HepG2 (cell line): ENCODE measurements at regions not wholly inside any gene's neighbourhood (a gene's known extent, or its start where the extent isn't known, plus 50 kb on each side); places are given as distances from the start of the nearest gene placed in this dataset.

Source experiments
- AGO1 ChIP-seq: fragments of 200-400 bp; formaldehyde crosslinking; IDR thresholded peaks from 2 replicates; pipeline ENCODE4 v1.6.1; 2017; ENCODE audit warnings: mild to moderate bottlenecking, low read depth, low read length, moderate library complexity; ENCODE audit not compliant: poor library complexity, severe bottlenecking
- ARHGAP35 ChIP-seq: sonication (generic); formaldehyde crosslinking; IDR thresholded peaks from 2 replicates; pipeline ENCODE4 v1.9.0; 2022; ENCODE audit warnings: mild to moderate bottlenecking, inconsistent platforms, moderate library complexity, missing genetic modification reagents, borderline replicate concordance
- CTCF ChIP-seq: sonication (generic); formaldehyde crosslinking; IDR thresholded peaks from 2 replicates; pipeline ENCODE4 v1.5.0; 2020; ENCODE audit warnings: mild to moderate bottlenecking, missing genetic modification reagents, moderate library complexity
- FOXA3 ChIP-seq: IDR thresholded peaks from 2 replicates; pipeline ENCODE4 v1.6.1; 2016; ENCODE audit warnings: missing genetic modification reagents, missing compliant biosample characterization
- GATAD2A ChIP-seq: IDR thresholded peaks from 2 replicates; pipeline ENCODE4 v1.6.1; 2016
- HDAC1 ChIP-seq: sonication (generic); formaldehyde crosslinking; IDR thresholded peaks from 2 replicates; pipeline ENCODE4 v1.5.1; 2020; ENCODE audit warnings: mild to moderate bottlenecking, missing genetic modification reagents
- KAT8 ChIP-seq: IDR thresholded peaks from 2 replicates; pipeline ENCODE4 v1.6.1; 2016; ENCODE audit warnings: missing genetic modification reagents, missing compliant biosample characterization
- MTF2 ChIP-seq: sonication (generic); formaldehyde crosslinking; IDR thresholded peaks from 2 replicates; pipeline ENCODE4 v1.5.0; 2020; ENCODE audit warnings: missing genetic modification reagents, borderline replicate concordance
- REPIN1 ChIP-seq: sonication (generic); formaldehyde crosslinking; IDR thresholded peaks from 2 replicates; pipeline ENCODE4 v1.8.0; 2022; ENCODE audit warnings: missing genetic modification reagents, low read depth, mild to moderate bottlenecking, borderline replicate concordance
- SALL1 ChIP-seq: sonication (generic); formaldehyde crosslinking; IDR thresholded peaks from 2 replicates; pipeline ENCODE4 v1.8.0; 2022; ENCODE audit warnings: mild to moderate bottlenecking, missing genetic modification reagents
- SAP130 ChIP-seq: IDR thresholded peaks from 2 replicates; pipeline ENCODE4 v1.6.1; 2016; ENCODE audit warnings: low read depth
- SP5 ChIP-seq: IDR thresholded peaks from 2 replicates; pipeline ENCODE4 v1.6.1; 2016; ENCODE audit warnings: low read depth, borderline replicate concordance
- THAP7 ChIP-seq: sonication (generic); formaldehyde crosslinking; IDR thresholded peaks from 2 replicates; pipeline ENCODE4 v1.8.1; 2023; ENCODE audit warnings: mild to moderate bottlenecking, missing genetic modification reagents
- THRA ChIP-seq: sonication (generic); formaldehyde crosslinking; IDR thresholded peaks from 2 replicates; pipeline ENCODE4 v1.4.0; 2020; ENCODE audit warnings: missing genetic modification reagents, borderline replicate concordance
- ZNF12 ChIP-seq: sonication (generic); formaldehyde crosslinking; IDR thresholded peaks from 2 replicates; pipeline ENCODE4 v1.5.0; 2020; ENCODE audit warnings: missing genetic modification reagents
- ZNF335 ChIP-seq: sonication (generic); formaldehyde crosslinking; IDR thresholded peaks from 2 replicates; pipeline ENCODE4 v1.4.0; 2020; ENCODE audit warnings: missing genetic modification reagents
- ZNF878 ChIP-seq: sonication (generic); formaldehyde crosslinking; IDR thresholded peaks from 2 replicates; pipeline ENCODE4 v1.8.1; 2023; ENCODE audit warnings: mild to moderate bottlenecking, missing genetic modification reagents, moderate library complexity
- ZSCAN25 ChIP-seq: sonication (generic); formaldehyde crosslinking; IDR thresholded peaks from 2 replicates; pipeline ENCODE4 v1.8.0; 2022; ENCODE audit warnings: mild to moderate bottlenecking, missing genetic modification reagents
- TF ChIP-seq, protein P1 (sequence below): sonication (generic); formaldehyde crosslinking; IDR thresholded peaks from 2 replicates; pipeline ENCODE4 v1.4.0; 2020; ENCODE audit warnings: missing genetic modification reagents
- TF ChIP-seq, protein P2 (sequence below): sonication (generic); formaldehyde crosslinking; IDR thresholded peaks from 2 replicates; pipeline ENCODE4 v1.5.1; 2020; ENCODE audit warnings: mild to moderate bottlenecking, missing genetic modification reagents, borderline replicate concordance

GRCh38 chr2:240232961-240233884 is 92.8 kb upstream of the OTOS start (continued):
- TF ChIP-seq AGO1 = peak; percentile 37
- TF ChIP-seq KAT8 (CRISPR knock-in tag) = 0 out of 2 replicates have a peak, but pooled peaks have one; percentile 18
- no peak for TF ChIP-seq ARHGAP35 (CRISPR knock-in tag)
- peak; percentile 47; the same call in 1 of the 2 replicates for TF ChIP-seq ZNF878 (CRISPR knock-in tag)
- 0 out of 2 replicates have a peak, but pooled peaks have one; percentile 16 for TF ChIP-seq GATAD2A (CRISPR knock-in tag)
- TF ChIP-seq SAP130 (CRISPR knock-in tag) = peak; percentile 21; the same call in 1 of the 2 replicates
- TF ChIP-seq MTF2 = 0 out of 2 replicates have a peak, but pooled peaks have one; percentile 49
- no peak for TF ChIP-seq ZNF335 (CRISPR knock-in tag)
- TF ChIP-seq CTCF (CRISPR knock-in tag) = peak; percentile 99
- peak; percentile 93 for TF ChIP-seq ZSCAN25 (CRISPR knock-in tag)
- 0 out of 2 replicates have a peak, but pooled peaks have one; percentile 18 for TF ChIP-seq HDAC1 (CRISPR knock-in tag)
- TF ChIP-seq THRA (CRISPR knock-in tag) = 0 out of 2 replicates have a peak, but pooled peaks have one; percentile 49
- TF ChIP-seq, protein P1, sequence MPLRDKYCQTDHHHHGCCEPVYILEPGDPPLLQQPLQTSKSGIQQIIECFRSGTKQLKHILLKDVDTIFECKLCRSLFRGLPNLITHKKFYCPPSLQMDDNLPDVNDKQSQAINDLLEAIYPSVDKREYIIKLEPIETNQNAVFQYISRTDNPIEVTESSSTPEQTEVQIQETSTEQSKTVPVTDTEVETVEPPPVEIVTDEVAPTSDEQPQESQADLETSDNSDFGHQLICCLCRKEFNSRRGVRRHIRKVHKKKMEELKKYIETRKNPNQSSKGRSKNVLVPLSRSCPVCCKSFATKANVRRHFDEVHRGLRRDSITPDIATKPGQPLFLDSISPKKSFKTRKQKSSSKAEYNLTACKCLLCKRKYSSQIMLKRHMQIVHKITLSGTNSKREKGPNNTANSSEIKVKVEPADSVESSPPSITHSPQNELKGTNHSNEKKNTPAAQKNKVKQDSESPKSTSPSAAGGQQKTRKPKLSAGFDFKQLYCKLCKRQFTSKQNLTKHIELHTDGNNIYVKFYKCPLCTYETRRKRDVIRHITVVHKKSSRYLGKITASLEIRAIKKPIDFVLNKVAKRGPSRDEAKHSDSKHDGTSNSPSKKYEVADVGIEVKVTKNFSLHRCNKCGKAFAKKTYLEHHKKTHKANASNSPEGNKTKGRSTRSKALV (CRISPR knock-in tag) = peak; percentile 83; the same call in 1 of the 2 replicates
- TF ChIP-seq REPIN1 (CRISPR knock-in tag) = peak; percentile 42; the same call in 1 of the 2 replicates
- TF ChIP-seq SALL1 (CRISPR knock-in tag) = peak; percentile 43; the same call in 1 of the 2 replicates
- 0 out of 2 replicates have a peak, but pooled peaks have one; percentile 20 for TF ChIP-seq FOXA3
- TF ChIP-seq, protein P2, sequence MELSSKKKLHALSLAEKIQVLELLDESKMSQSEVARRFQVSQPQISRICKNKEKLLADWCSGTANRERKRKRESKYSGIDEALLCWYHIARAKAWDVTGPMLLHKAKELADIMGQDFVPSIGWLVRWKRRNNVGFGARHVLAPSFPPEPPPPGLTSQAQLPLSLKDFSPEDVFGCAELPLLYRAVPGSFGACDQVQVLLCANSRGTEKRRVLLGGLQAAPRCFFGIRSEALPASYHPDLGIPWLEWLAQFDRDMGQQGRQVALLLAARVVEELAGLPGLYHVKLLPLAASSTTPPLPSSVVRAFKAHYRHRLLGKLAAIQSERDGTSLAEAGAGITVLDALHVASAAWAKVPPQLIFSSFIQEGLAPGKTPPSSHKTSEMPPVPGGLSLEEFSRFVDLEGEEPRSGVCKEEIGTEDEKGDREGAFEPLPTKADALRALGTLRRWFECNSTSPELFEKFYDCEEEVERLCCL (CRISPR knock-in tag) = no peak
- no peak for TF ChIP-seq ZNF12 (CRISPR knock-in tag)
- no peak for TF ChIP-seq THAP7 (CRISPR knock-in tag)
- peak; percentile 21; the same call in 1 of the 2 replicates for TF ChIP-seq SP5 (CRISPR knock-in tag)
